Astrocyte of the spinal cord (primary cell): ENCODE measurements at regions not wholly inside any gene's neighbourhood (a gene's known extent, or its start where the extent isn't known, plus 50 kb on each side); places are given as distances from the start of the nearest gene placed in this dataset.
A peak's percentile ranks its signal among the peaks of the same experiment; 100 is the strongest.

Source experiments
- DNase-seq: peaks from one replicate; pipeline ENCODE4 v3.0.0; 2011; ENCODE audit warnings: low read depth, low spot score
- H3K4me3 ChIP-seq: 2 replicates; pipeline ENCODE4 v1.5.1; 2011; ENCODE audit warnings: low read depth, mild to moderate bottlenecking, low read length, moderate library complexity
- in situ Hi-C: cut with HindIII; loops from 2 replicates; pipeline ENCODE4 v1.10.0; 2017; ENCODE audit warnings: low sequenced_read_pairs
- TF ChIP-seq, protein P1 (sequence below): IDR thresholded peaks from 2 replicates; pipeline ENCODE4 v1.5.1; 2012; ENCODE audit warnings: low read depth, mild to moderate bottlenecking, low read length, inconsistent platforms

DNA sequence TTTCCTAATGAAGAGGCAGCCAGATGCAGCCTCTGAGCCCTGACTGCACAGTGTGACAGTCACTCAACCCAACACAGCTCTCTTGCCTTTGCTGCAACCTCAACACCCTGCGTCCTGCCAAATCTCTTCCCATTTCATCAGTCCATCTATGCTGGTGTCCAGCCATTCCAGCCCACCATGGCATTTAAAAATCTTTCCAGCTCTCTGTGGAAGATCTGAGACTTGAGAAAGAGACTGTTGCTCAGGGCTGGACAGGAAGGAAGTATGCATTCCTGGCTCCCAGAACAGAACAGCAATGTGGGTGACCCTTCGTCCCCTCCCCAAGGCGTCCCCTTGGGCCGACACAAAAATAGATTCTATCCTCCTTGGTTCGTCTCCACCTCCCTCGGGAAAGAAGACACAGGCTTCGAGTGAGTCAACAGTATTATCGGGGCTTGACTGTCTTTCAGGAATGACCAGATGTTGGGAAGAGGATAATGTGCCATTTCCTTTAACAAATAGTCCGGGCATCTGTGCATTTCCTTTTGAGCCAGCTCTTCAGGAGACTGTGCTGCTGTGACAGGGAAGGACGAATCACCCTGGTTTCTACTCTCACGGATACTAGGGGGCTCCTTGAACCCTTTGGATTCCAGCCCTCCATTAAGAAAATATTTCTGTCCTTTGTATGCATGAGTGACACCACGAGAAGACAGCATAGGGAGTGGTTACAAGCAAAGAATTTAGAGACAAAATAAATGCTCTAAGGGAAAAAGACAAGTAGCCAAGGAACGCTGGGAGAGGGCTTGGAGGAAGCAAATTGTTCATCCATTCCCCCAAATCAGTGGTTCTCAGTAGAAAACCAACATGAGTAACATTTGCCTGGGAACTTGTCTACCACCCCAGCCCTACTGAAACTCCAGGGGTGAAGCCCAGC, 111.4 kb upstream of the CDC42BPA start:
- TF ChIP-seq, protein P1, sequence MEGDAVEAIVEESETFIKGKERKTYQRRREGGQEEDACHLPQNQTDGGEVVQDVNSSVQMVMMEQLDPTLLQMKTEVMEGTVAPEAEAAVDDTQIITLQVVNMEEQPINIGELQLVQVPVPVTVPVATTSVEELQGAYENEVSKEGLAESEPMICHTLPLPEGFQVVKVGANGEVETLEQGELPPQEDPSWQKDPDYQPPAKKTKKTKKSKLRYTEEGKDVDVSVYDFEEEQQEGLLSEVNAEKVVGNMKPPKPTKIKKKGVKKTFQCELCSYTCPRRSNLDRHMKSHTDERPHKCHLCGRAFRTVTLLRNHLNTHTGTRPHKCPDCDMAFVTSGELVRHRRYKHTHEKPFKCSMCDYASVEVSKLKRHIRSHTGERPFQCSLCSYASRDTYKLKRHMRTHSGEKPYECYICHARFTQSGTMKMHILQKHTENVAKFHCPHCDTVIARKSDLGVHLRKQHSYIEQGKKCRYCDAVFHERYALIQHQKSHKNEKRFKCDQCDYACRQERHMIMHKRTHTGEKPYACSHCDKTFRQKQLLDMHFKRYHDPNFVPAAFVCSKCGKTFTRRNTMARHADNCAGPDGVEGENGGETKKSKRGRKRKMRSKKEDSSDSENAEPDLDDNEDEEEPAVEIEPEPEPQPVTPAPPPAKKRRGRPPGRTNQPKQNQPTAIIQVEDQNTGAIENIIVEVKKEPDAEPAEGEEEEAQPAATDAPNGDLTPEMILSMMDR = no peak
- in situ Hi-C loops = no loop called here
- DNase-seq = peak; percentile 58
- H3K4me3 ChIP-seq = no peak overlapping the region

DNA sequence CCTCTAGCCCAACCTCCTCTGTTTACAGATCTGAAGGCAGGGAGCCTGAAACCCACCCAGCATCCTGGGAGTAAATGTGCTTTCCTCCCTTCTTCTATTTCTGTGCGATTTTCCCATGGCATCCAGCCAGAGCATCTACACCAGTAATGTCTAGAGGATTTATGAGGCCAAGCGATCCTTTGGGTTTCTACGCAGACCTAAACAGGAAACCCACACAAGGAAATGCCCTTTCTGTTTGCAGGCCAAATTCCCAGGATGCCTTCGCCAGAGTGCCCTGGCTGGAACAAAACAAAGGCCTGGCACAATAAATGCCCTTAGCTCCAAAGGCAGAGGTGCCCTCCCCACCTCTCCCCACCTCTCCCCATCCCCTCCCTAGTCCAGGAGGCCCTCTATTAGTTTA, 110.5 kb upstream of the CDC42BPA start:
- peak; percentile 73 for DNase-seq
- TF ChIP-seq, protein P1 = no peak
- H3K4me3 ChIP-seq = no peak overlapping the region
- in situ Hi-C loops = no loop called here

DNA sequence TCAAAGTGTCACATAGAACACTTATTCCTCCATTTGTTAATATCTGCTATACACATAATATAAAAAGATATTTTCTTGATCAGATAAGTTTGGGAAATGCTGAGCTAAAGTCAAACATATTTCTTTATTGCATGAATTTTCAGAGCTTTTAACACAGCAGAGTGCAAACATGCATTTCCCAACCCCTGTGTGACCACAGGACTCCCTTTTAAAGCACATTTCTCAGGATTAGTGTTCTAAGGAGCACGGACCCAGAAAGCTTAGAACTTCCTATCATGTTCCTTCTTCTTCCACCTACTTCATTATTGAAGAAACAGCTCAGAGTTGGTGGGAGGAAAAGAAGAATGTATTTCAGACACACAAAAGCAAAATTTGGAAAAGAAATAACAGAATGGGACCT, 109.1 kb upstream of the CDC42BPA start:
- TF ChIP-seq, protein P1 = no peak
- in situ Hi-C loops = no loop called here
- H3K4me3 ChIP-seq = no peak overlapping the region
- DNase-seq = no peak

DNA sequence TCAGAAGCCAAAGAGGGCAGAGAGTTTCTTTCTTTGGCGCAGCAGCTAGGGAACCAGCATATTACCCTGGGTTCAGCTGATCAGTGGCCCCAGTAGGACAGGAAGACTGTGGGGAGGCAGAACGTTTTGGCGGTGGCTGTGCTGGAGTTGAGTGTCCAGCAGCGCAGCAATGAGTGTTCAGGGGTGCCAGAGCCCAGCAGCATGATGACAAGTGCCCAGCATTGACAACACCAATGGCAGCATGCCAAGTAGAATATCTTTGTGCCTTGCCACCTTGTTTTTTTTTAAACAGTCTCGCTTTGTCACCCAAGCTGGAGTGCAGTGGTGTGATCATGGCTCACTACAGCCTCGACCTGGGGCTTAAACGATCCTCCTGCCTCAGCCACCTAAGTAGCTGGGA, 106.7 kb upstream of the CDC42BPA start:
- no peak overlapping the region for H3K4me3 ChIP-seq
- no peak for DNase-seq
- TF ChIP-seq, protein P1 = no peak
- in situ Hi-C loops = no loop called here

DNA sequence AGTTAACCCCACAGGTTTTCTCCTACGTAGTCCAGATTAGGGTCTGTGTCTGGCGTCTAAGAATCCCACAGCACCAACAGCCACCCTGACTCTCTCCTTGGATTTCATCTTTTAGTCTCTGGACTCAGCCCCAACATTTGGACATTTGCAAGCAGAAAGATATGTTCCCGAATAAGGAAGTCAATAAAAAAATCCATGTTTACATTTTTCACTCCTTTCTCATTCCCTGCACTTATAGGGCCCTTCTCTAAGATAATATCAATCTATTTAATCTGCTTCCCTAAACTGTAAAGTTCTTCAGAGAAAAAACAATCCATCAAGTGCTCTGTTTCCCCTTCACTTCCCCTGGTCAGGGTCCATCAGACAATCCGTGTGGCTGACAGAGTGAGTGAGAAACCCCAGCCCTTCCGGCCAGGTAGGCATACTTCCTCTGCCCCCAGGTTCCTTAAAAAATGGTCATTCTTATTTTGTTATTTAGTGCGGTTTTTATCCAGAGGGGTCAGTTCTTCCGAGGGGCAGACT, 105.9 kb upstream of the CDC42BPA start:
- in situ Hi-C loops = no loop called here
- TF ChIP-seq, protein P1 = no peak
- no peak overlapping the region for H3K4me3 ChIP-seq
- DNase-seq = no peak

DNA sequence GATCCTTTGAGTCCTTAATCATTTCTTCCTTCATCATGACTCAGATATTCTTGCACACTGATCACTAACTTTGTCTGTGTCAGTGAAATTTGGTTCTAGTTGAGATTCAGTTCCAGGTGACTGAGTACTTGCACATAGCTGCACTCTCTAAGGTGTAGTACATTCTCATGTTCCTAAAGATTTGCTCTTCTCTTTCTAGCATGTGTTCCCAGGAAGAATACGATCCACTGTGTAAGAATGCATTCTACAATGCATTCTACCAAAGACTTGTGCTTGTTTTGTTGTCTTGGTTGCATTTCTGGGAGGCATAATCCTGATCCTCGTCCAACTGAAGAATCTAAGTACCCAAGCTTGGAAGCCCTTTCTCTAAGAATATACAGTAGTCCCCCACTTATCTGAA, 104.3 kb upstream of the CDC42BPA start:
- in situ Hi-C loops = no loop called here
- DNase-seq = no peak
- TF ChIP-seq, protein P1 = no peak
- no peak overlapping the region for H3K4me3 ChIP-seq
